Lung (tissue), 11 donors: ENCODE measurements at regions not wholly inside any gene's neighbourhood (a gene's known extent, or its start where the extent isn't known, plus 50 kb on each side); places are given as distances from the start of the nearest gene placed in this dataset.

Experiments used
- ATAC-seq: fragments of 200-7000 bp; cut with Tn5 transposase; one replicate; pipeline ENCODE4 v1.9.1; 2020; ENCODE audit warnings: moderate number of reproducible peaks; ENCODE audit not compliant: insufficient read depth, low FRiP score
- DNase-seq, 3 donors: peaks; one replicate each; pipeline ENCODE4 v3.0.0-alpha.2; 2013 to 2017
- H3K27ac ChIP-seq, 2 donors: one replicate each; pipeline ENCODE4 v1.5.1; 2013; ENCODE audit warnings: mild to moderate bottlenecking in 2 of 2, moderate library complexity in 2 of 2, control low read depth in 1 of 2, inconsistent platforms in 1 of 2, low read depth in 1 of 2, low read length in 1 of 2
- H3K27me3 ChIP-seq, 3 donors: one replicate each; pipeline ENCODE4 v1.5.1; 2013; ENCODE audit warnings: low read length in 2 of 3; ENCODE audit not compliant: control insufficient read depth in 3 of 3, insufficient read depth in 3 of 3
- H3K36me3 ChIP-seq, 4 donors: one replicate each; pipeline ENCODE4 v1.5.1; 2013; ENCODE audit warnings: low read length in 4 of 4, mild to moderate bottlenecking in 1 of 4, moderate library complexity in 1 of 4; ENCODE audit not compliant: control insufficient read depth in 4 of 4, insufficient read depth in 4 of 4
- H3K4me1 ChIP-seq, 5 donors: one replicate each; pipeline ENCODE4 v1.5.1; 2013; ENCODE audit warnings: low read length in 5 of 5, mild to moderate bottlenecking in 2 of 5, moderate library complexity in 1 of 5; ENCODE audit not compliant: control insufficient read depth in 5 of 5, insufficient read depth in 5 of 5
- H3K4me3 ChIP-seq: one replicate; pipeline ENCODE4 v1.5.1; 2013; ENCODE audit warnings: mild to moderate bottlenecking, control low read depth, moderate library complexity
- H3K9ac ChIP-seq, 2 donors: one replicate each; pipeline ENCODE4 v1.5.1; 2013; ENCODE audit warnings: low read length in 2 of 2, control low read depth in 1 of 2; ENCODE audit not compliant: insufficient read depth in 1 of 2
- H3K9me3 ChIP-seq, 4 donors: one replicate each; pipeline ENCODE4 v1.5.1; 2013; ENCODE audit warnings: low read length in 3 of 4, mild to moderate bottlenecking in 1 of 4, moderate library complexity in 1 of 4; ENCODE audit not compliant: control insufficient read depth in 4 of 4, insufficient read depth in 3 of 4
- WGBS, 2 donors: extraction: QIAGEN DNeasy Blood & Tissue Kit; methylation state at CpG; one replicate each; pipeline ENCODE4 v1.1.7; 2013; 5-methylcytosine and 5-hydroxymethylcytosine counted together
- TF ChIP-seq, protein P1 (sequence below): IDR thresholded peaks from 2 replicates; pipeline ENCODE4 v1.5.1; 2012; ENCODE audit warnings: mild to moderate bottlenecking; ENCODE audit errors: control extremely low read depth, extremely low read depth
- donor health status: control.
- donor health status: control.
- donor health status: Bipolar disorder and iron deficiency.
- donor health status: healthy.
- donor health status: DM: yes; HTN: yes; CAD: no.

DNA sequence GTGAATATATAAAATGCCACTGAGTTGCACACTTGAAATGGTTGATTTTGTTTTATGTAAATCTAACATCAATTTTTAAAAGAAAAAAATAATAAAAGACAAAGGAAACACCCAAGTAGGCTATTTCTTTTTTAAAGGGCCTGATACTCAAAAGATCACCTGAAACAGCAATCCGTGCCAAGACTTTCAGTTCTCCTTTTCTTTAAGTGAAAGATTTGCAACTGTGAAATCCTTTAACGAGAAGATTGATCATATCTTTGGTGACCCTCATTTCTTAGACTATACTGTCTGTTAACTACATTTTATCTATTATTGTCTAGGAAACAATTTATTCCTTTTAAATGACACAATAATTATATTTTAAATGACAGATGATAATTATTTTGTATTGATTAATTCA is 1841.5 kb downstream of the LRRC4C start:
- Histone ChIP-seq H3K9ac (no peak overlapping the region), H3K27ac (no peak overlapping the region), H3K4me1 (no peaks in the 10 kb centered on the region), H3K36me3 (no peaks in the 10 kb centered on the region), H3K9me3 (no peaks in the 10 kb centered on the region), H3K27me3 (no peaks in the 10 kb centered on the region), H3K4me3 (no peak overlapping the region)
- TF ChIP-seq, protein P1, sequence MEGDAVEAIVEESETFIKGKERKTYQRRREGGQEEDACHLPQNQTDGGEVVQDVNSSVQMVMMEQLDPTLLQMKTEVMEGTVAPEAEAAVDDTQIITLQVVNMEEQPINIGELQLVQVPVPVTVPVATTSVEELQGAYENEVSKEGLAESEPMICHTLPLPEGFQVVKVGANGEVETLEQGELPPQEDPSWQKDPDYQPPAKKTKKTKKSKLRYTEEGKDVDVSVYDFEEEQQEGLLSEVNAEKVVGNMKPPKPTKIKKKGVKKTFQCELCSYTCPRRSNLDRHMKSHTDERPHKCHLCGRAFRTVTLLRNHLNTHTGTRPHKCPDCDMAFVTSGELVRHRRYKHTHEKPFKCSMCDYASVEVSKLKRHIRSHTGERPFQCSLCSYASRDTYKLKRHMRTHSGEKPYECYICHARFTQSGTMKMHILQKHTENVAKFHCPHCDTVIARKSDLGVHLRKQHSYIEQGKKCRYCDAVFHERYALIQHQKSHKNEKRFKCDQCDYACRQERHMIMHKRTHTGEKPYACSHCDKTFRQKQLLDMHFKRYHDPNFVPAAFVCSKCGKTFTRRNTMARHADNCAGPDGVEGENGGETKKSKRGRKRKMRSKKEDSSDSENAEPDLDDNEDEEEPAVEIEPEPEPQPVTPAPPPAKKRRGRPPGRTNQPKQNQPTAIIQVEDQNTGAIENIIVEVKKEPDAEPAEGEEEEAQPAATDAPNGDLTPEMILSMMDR = no peak
- DNase-seq = no peak
- whole genome bisulfite sequencing, 2 donors = 83 to 85% methylated on average over 2 of the region's 2 CpGs
- no peak for ATAC-seq

DNA sequence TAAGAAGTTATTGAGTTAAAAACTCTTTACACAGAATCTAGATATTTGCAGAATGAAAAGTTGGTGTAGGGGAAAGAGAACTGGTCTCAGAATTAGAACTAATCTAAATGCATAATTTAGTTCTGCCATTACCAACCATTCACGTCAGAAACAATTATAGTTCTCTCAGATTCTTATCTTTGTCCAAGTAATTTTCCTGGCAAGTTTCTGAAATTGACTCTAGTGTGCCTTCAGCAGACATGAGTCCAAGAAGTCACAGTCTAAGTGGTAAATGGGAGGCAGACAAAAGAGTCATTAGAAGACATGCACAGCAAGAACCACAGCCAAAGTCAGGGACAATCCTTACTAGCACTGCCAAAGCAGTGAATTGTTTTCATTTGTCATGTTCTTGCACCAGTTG is 1870.1 kb downstream of the LRRC4C start:
- H3K9me3 ChIP-seq = no peaks in the 10 kb centered on the region
- no peak overlapping the region for H3K9ac ChIP-seq
- no peak overlapping the region for H3K27ac ChIP-seq
- H3K4me1 ChIP-seq = no peaks in the 10 kb centered on the region
- DNase-seq (no peak), ATAC-seq (no peak)
- TF ChIP-seq, protein P1 = no peak
- H3K4me3 ChIP-seq = no peak overlapping the region
- no peaks in the 10 kb centered on the region for H3K27me3 ChIP-seq
- H3K36me3 ChIP-seq = no peaks in the 10 kb centered on the region
- 69 to 78% methylated on average over 1 of the region's 1 CpG for WGBS, 2 donors

DNA sequence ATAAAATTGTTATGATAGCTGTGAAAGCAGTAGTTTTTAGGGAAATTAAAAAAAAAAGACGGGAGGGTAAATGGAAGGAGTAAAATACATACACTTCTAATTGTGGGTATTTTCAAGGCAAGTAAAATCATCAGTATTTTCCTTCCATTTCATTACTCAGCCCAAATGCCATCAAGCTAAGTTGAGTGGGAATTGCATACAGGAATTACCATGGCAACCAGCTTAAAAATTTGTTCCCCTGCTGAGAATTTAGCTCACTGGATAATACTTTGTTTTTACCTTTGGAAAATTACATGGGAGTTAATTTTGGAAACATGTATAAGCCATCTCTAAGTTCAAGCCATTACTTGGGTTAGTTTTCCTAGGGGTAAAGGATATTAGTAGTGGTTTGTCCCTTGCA is 1873.4 kb downstream of the LRRC4C start:
- H3K9ac ChIP-seq = no peak overlapping the region
- WGBS, 2 donors = 80 to 82% methylated on average over 1 of the region's 1 CpG
- ATAC-seq = no peak
- H3K9me3 ChIP-seq = no peaks in the 10 kb centered on the region
- no peaks in the 10 kb centered on the region for H3K27me3 ChIP-seq
- no peak overlapping the region for H3K4me3 ChIP-seq
- TF ChIP-seq, protein P1 = no peak
- no peak for DNase-seq
- H3K27ac ChIP-seq = no peak overlapping the region
- no peaks in the 10 kb centered on the region for H3K36me3 ChIP-seq
- no peaks in the 10 kb centered on the region for H3K4me1 ChIP-seq

DNA sequence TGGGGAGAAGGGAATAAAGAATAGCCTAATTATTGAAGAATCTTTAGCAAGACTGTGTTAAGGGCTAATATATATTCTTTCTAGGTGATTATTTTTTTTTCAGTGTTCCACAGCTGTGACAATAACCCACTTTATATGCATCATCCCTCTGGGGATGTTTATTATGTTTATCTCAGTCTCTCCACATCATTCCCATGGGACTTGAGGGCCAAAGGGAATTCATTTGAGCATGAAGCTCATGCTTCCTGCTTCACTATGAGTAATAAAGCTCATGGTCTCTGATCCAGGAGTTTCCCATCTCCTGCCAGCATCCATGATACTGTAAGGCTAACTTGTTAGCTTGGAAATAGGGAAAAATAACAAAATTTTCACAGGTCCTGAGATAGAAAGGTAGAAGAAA is 1888.4 kb downstream of the LRRC4C start:
- Histone ChIP-seq H3K27ac (no peak overlapping the region), H3K9ac (no peak overlapping the region), H3K4me1 (no peaks in the 10 kb centered on the region), H3K36me3 (no peaks in the 10 kb centered on the region), H3K4me3 (no peak overlapping the region), H3K9me3 (no peaks in the 10 kb centered on the region), H3K27me3 (no peaks in the 10 kb centered on the region)
- no peak for DNase-seq
- ATAC-seq = no peak
- TF ChIP-seq, protein P1 = no peak
